SK-N-MC (cell line): ENCODE measurements at regions not wholly inside any gene's neighbourhood (a gene's known extent, or its start where the extent isn't known, plus 50 kb on each side); places are given as distances from the start of the nearest gene placed in this dataset.

Experiments
- EZH2 ChIP-seq: fragments of 200-600 bp; sonication (generic); IDR thresholded peaks from one replicate; pipeline ENCODE4 v1.6.1; 2017; ENCODE audit warnings: antibody characterized with exemption
- FOXP2 ChIP-seq: optimal IDR thresholded peaks from 2 replicates; pipeline ENCODE3; 2011; ENCODE audit warnings: mild to moderate bottlenecking, moderate library complexity; ENCODE audit not compliant: insufficient read depth; ENCODE audit errors: extremely low read length, control extremely low read depth
- POLR2AphosphoS5 ChIP-seq: IDR thresholded peaks from 2 replicates; pipeline ENCODE4 v1.6.1; 2012; ENCODE audit warnings: mild to moderate bottlenecking, low read depth, low read length, borderline replicate concordance

- no peak for TF ChIP-seq POLR2AphosphoS5
- TF ChIP-seq EZH2, result no peak
- TF ChIP-seq FOXP2, result no peak
Measured at GRCh38 chr11:109815500-109816150, 277.6 kb upstream of the ZC3H12C start.
